GM12878 (cell line): ENCODE measurements at regions not wholly inside any gene's neighbourhood (a gene's known extent, or its start where the extent isn't known, plus 50 kb on each side); places are given as distances from the start of the nearest gene placed in this dataset.

Experiments
- ATAC-seq: fragments of 200-7000 bp; cut with Tn5 transposase; 3 replicates; pipeline ENCODE4 v1.9.1; 2020; ENCODE audit warnings: mild to moderate bottlenecking, moderate library complexity
- BruUV-seq: library from RNA; stranded (reverse); fragments of 400-500 nt; replicated peaks from 2 replicates; lab custom pipeline; 2021; lab: Mats Ljungman, UMichigan
- CTCF ChIA-PET: fragments of 300-600 bp; sonication (Branson Sonifier 250); formaldehyde crosslinking; extraction: SDS; loops from one replicate; lab custom pipeline; 2021; ENCODE audit warnings: inconsistent platforms; lab: Yijun Ruan, JAX
- POLR2A ChIA-PET: fragments of 350-600 bp; formaldehyde crosslinking; extraction: SDS; loops from one replicate; lab custom pipeline; 2021; ENCODE audit warnings: inconsistent platforms; lab: Charles Lee
- RAD21 ChIA-PET: fragments of 300-600 bp; sonication (Branson Sonifier 250); formaldehyde crosslinking; loops from one replicate; lab custom pipeline; 2023; ENCODE audit warnings: antibody characterized with exemption; ENCODE audit not compliant: unreplicated experiment; lab: Charles Lee
- SMC1A ChIA-PET: fragments of 300-600 bp; sonication (Branson Sonifier 250); formaldehyde crosslinking; loops from one replicate; lab custom pipeline; 2023; ENCODE audit not compliant: unreplicated experiment, uncharacterized antibody; lab: Charles Lee
- DNase-seq: peaks from one replicate; pipeline ENCODE4 v3.0.0-alpha.2; 2011; ENCODE audit warnings: low read depth, low spot score
- FAIRE-seq: peaks from 3 replicates; lab custom pipeline; 2011; peaks lifted over from hg19 to GRCh38; lab: Jason Lieb, UNC
- H2AFZ ChIP-seq: 2 replicates; pipeline ENCODE4 v1.6.0; 2011; ENCODE audit warnings: low read depth, low read length, control low read depth; ENCODE audit not compliant: control insufficient read depth
- H3K27ac ChIP-seq: 2 replicates; pipeline ENCODE4 v1.5.1; 2011; ENCODE audit warnings: control low read depth; ENCODE audit not compliant: control insufficient read depth, insufficient read depth
- H3K27me3 ChIP-seq, 2 experiments: replicated peaks in 1 of 2; 2 replicates each; pipeline versions ENCODE4 v1.6.0 to v1.6.1; 2011; ENCODE audit warnings: low read length in 1 of 2; ENCODE audit not compliant: control insufficient read depth in 2 of 2, insufficient read depth in 2 of 2
- H3K36me3 ChIP-seq, 2 experiments: 2 replicates each; pipeline ENCODE4 v1.5.1; 2011; ENCODE audit warnings: low read length in 1 of 2; ENCODE audit not compliant: control insufficient read depth in 2 of 2, insufficient read depth in 2 of 2
- H3K4me1 ChIP-seq: 2 replicates; pipeline ENCODE4 v1.6.1; 2011; ENCODE audit warnings: mild to moderate bottlenecking, low read length, moderate library complexity, mixed read lengths; ENCODE audit not compliant: control insufficient read depth, insufficient read depth
- H3K4me2 ChIP-seq: 2 replicates; pipeline ENCODE4 v1.6.0; 2011; ENCODE audit warnings: control low read depth; ENCODE audit not compliant: control insufficient read depth, insufficient read depth
- H3K4me3 ChIP-seq: fragments of 200-600 bp; sonication (generic); 2 replicates; pipeline ENCODE4 v1.5.1; 2016
- H3K79me2 ChIP-seq: 2 replicates; pipeline ENCODE4 v1.6.0; 2011; ENCODE audit warnings: low read length; ENCODE audit not compliant: control insufficient read depth, insufficient read depth
- H3K9ac ChIP-seq: 2 replicates; pipeline ENCODE4 v1.8.0; 2011; ENCODE audit warnings: low read length, control low read depth, mixed read lengths; ENCODE audit not compliant: control insufficient read depth, insufficient read depth
- H3K9me3 ChIP-seq: replicated peaks from 3 replicates; pipeline ENCODE4 v1.5.1; 2011; ENCODE audit warnings: mild to moderate bottlenecking, low read length; ENCODE audit not compliant: control insufficient read depth, insufficient read depth
- H4K20me1 ChIP-seq: 2 replicates; pipeline ENCODE4 v1.6.0; 2011; ENCODE audit not compliant: control insufficient read depth, insufficient read depth
- ATF2 ChIP-seq: IDR thresholded peaks from 2 replicates; pipeline ENCODE4 v1.6.1; 2012; ENCODE audit warnings: low read length, inconsistent platforms
- BCL3 ChIP-seq: IDR thresholded peaks from 2 replicates; pipeline ENCODE4 v1.6.1; 2011; ENCODE audit warnings: borderline replicate concordance, low read depth, mild to moderate bottlenecking, moderate library complexity, low read length; ENCODE audit not compliant: insufficient read depth, poor library complexity, severe bottlenecking
- CREM ChIP-seq: IDR thresholded peaks from 2 replicates; pipeline ENCODE4 v1.6.1; 2014; ENCODE audit warnings: antibody characterized with exemption, low read depth
- GABPA ChIP-seq: IDR thresholded peaks from 2 replicates; pipeline ENCODE4 v1.6.1; 2014; ENCODE audit warnings: antibody characterized with exemption, low read depth, mild to moderate bottlenecking, inconsistent platforms
- HDGF ChIP-seq: fragments of 450-650 bp; IDR thresholded peaks from 2 replicates; pipeline ENCODE4 v1.6.1; 2016; ENCODE audit warnings: antibody characterized with exemption
- KLF5 ChIP-seq: fragments of 450-650 bp; IDR thresholded peaks from 2 replicates; pipeline ENCODE4 v1.6.1; 2014; ENCODE audit warnings: mild to moderate bottlenecking; ENCODE audit not compliant: partially characterized antibody
- MTA2 ChIP-seq: fragments of 450-650 bp; IDR thresholded peaks from 2 replicates; pipeline ENCODE4 v1.6.1; 2016; ENCODE audit warnings: low read depth, mild to moderate bottlenecking, moderate library complexity
- MYB ChIP-seq: fragments of 150-350 bp; IDR thresholded peaks from 2 replicates; pipeline ENCODE4 v1.6.1; 2014; ENCODE audit warnings: mild to moderate bottlenecking, low read depth, low read length, borderline replicate concordance
- POLR2A ChIP-seq: IDR thresholded peaks from 2 replicates; pipeline ENCODE4 v1.6.1; 2011; ENCODE audit warnings: low read depth, mild to moderate bottlenecking, low read length
- SIN3A ChIP-seq: IDR thresholded peaks from 2 replicates; pipeline ENCODE4 v1.6.1; 2012; ENCODE audit warnings: low read depth, low read length, improper control_type of control experiment
- ZNF274 ChIP-seq: IDR thresholded peaks from one replicate; pipeline ENCODE4 v1.8.0; 2011; ENCODE audit not compliant: insufficient read length, insufficient read depth
- whole genome bisulfite sequencing: methylation state at CpG from one replicate; pipeline ENCODE4 v1.1.6; 2016; ENCODE audit warnings: low lambda C conversion rate; ENCODE audit not compliant: insufficient replicate concordance, insufficient coverage; ENCODE audit errors: missing lambda C conversion rate; 5-methylcytosine and 5-hydroxymethylcytosine counted together
- in situ Hi-C: fragments of 300-500 bp; cut with MboI; formaldehyde crosslinking; loops from 9 replicates; pipeline ENCODE4 v1.14.3; 2018; ENCODE audit warnings: mixed read lengths
- intact Hi-C: fragments of 100-400 bp; cut with micrococcal nuclease; formaldehyde crosslinking; loops from one replicate; pipeline ENCODE4 v1.14.2; 2022; ENCODE audit not compliant: unreplicated experiment
- TF ChIP-seq, protein P1 (sequence below): fragments of 450-650 bp; IDR thresholded peaks from 2 replicates; pipeline ENCODE4 v1.6.1; 2017; ENCODE audit warnings: antibody characterized with exemption, mild to moderate bottlenecking, moderate library complexity

- Histone ChIP-seq H3K9me3 (no peaks in the 10 kb centered on the region), H2AFZ (no peak overlapping the region), H3K27me3 (peaks cover 0 to 2% of the 10 kb centered on the region in 2 experiments; a peak in 2 of 4 replicates), H4K20me1 (no peaks in the 10 kb centered on the region), H3K79me2 (no peaks in the 10 kb centered on the region), H3K9ac (no peak overlapping the region), H3K27ac (no peak overlapping the region), H3K36me3 (no peaks in the 10 kb centered on the region), H3K4me1 (no peaks in the 10 kb centered on the region), H3K4me3 (no peak overlapping the region), H3K4me2 (no peak overlapping the region)
- ChIA-PET POLR2A (no interaction called here), CTCF (no interaction called here), RAD21 (no interaction called here), SMC1A (no interaction called here)
- TF ChIP-seq HDGF (no peak), ZNF274 (no peak), MTA2 (no peak), SIN3A (no peak), GABPA (no peak), BCL3 (no peak), ATF2 (no peak), KLF5 (no peak), POLR2A (no peak), CREM (no peak), MYB (no peak)
- TF ChIP-seq, protein P1, sequence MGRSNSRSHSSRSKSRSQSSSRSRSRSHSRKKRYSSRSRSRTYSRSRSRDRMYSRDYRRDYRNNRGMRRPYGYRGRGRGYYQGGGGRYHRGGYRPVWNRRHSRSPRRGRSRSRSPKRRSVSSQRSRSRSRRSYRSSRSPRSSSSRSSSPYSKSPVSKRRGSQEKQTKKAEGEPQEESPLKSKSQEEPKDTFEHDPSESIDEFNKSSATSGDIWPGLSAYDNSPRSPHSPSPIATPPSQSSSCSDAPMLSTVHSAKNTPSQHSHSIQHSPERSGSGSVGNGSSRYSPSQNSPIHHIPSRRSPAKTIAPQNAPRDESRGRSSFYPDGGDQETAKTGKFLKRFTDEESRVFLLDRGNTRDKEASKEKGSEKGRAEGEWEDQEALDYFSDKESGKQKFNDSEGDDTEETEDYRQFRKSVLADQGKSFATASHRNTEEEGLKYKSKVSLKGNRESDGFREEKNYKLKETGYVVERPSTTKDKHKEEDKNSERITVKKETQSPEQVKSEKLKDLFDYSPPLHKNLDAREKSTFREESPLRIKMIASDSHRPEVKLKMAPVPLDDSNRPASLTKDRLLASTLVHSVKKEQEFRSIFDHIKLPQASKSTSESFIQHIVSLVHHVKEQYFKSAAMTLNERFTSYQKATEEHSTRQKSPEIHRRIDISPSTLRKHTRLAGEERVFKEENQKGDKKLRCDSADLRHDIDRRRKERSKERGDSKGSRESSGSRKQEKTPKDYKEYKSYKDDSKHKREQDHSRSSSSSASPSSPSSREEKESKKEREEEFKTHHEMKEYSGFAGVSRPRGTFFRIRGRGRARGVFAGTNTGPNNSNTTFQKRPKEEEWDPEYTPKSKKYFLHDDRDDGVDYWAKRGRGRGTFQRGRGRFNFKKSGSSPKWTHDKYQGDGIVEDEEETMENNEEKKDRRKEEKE = no peak
- no peak for FAIRE-seq
- 15% methylated on average over 12 of the region's 12 CpGs for WGBS
- intact Hi-C loops = no loop called here
- ATAC-seq = no peak
- in situ Hi-C loops = no loop called here
- DNase-seq = no peak
- BruUV-seq = no TSS peak
Observed at GRCh38 chr20:59398537-59399205, 98.3 kb downstream of the EDN3 start.
